ENCODE measurements at regions not wholly inside any gene's neighbourhood (a gene's known extent, or its start where the extent isn't known, plus 50 kb on each side); places are given as distances from the start of the nearest gene placed in this dataset.

DNA sequence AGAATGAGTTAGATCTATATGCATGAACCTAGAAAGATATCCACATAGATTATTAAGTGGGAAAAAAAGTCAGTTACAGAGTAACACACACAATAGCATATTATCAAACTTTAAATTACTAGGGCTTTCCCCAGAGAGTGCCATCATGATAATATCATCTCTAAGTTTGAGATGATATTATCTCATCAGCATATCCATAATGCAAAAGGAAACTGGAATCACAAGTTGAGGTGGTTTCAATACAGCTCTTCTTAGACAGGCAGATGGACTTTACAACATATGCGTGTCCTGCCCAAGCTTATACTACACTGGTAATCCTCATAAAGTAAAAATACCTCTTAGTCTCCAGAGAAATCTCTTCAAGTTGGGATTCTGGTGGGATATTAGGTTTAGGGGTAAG lies 236.2 kb upstream of the SERP2 start:
- TF ChIP-seq, protein P1, sequence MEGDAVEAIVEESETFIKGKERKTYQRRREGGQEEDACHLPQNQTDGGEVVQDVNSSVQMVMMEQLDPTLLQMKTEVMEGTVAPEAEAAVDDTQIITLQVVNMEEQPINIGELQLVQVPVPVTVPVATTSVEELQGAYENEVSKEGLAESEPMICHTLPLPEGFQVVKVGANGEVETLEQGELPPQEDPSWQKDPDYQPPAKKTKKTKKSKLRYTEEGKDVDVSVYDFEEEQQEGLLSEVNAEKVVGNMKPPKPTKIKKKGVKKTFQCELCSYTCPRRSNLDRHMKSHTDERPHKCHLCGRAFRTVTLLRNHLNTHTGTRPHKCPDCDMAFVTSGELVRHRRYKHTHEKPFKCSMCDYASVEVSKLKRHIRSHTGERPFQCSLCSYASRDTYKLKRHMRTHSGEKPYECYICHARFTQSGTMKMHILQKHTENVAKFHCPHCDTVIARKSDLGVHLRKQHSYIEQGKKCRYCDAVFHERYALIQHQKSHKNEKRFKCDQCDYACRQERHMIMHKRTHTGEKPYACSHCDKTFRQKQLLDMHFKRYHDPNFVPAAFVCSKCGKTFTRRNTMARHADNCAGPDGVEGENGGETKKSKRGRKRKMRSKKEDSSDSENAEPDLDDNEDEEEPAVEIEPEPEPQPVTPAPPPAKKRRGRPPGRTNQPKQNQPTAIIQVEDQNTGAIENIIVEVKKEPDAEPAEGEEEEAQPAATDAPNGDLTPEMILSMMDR (conservative IDR thresholded peaks at IDR 0.05 in 1 of 2, IDR thresholded peaks at IDR 0.05 in 1 of 2; ENCODE audit: extremely low read depth in 1 of 2, insufficient read depth in 1 of 2, low read depth in 1 of 2, low read length in 2 of 2) = no peak
- TF ChIP-seq EZH2 (IDR thresholded peaks at IDR 0.05; ENCODE audit: borderline replicate concordance, low read length) = no peak

Data from mammary epithelial cell (primary cell).